ENCODE measurements at regions not wholly inside any gene's neighbourhood (a gene's known extent, or its start where the extent isn't known, plus 50 kb on each side); places are given as distances from the start of the nearest gene placed in this dataset.
A peak's percentile ranks its signal among the peaks of the same experiment; 100 is the strongest.

DNA sequence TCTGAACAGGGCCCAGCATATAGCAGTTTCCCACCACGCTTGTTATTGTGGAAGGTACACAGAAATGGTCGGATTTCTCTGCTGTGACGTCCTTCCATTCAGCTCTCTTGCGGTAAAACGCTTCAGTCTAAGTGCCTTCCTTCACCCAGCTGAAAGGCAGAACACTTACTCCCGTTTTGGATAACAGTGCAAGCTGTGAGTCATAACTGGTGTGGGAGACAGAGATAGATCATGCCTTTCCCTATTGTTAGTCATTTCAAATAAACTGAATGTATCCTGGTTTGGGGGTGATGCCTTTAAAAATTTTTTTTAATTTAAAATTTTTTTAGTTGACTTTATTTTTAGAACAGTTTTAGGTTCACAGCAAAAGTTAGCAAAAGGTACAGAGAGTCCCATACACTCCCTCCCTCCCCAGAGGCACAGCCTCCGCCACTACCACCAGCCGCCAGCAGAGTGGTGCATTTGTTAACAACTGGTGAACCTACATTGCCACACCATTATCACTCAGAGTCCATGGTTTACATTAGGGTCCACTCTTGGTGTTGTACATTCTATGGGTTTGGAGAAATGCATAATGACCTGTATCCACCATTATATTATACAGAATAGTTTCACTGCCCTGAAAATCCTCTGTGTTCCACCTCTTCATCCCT lies 94.9 kb upstream of the NSMCE3 start:
- DNase-seq (ENCODE audit: low read depth), result peak; percentile 46

DNA sequence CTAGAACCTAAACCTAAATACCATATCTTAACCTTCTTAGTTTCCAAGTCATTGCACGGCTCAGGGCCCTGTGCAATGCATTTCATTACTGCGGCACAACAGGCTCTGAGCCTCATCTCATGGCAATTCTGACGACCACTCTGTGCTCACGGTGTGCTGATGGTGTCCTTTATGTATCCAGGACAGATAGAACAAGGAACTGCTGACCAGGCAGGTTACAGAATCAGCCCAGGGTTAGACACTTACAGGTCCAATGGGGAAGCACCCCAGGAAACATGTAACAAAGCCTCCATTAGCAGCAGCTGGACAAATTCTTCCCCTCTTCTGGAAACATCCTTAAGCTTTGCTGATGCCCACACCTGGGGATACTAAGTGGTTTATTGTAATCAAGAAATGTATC lies 91.9 kb upstream of the NSMCE3 start:
- DNase-seq (ENCODE audit: low read depth), result no peak

DNA sequence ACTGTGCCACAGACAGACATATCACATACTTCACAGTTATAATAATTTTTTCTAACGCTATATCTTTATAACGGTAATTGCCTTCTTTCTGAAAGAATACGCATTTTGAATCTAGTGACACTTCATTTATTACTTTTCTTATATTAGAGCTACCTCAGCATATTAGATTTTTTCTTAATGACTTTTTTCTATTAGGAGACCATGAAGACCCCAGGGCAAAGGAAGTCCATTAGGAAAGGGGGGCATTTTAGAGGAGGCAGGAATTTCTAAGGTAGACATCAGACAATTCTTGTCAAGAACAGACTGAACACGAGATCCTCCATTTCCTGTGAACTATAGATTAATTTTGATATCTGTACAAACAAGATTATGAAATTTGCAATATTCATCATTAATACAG lies 90.5 kb upstream of the NSMCE3 start:
- no peak for DNase-seq (ENCODE audit: low read depth)

DNA sequence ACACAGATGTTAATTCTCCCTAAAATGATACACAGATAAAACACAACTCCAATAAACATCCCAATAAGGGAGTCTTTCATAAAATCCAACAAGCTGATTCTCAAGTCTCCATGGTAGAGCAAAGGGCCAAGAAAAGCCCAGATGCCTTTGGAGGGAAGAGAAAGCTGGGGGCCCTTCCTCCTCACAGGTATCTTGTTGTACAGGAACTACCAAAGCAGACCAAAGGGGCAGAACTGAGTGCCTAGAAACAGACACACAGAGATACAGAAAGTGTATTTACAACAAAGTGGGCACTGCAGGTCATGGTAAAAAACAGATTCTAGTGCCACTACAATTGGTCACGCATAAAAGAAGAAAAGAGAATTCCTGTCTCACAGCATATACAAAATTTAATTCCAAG lies 87.2 kb upstream of the NSMCE3 start:
- no peak for DNase-seq (ENCODE audit: low read depth)

DNA sequence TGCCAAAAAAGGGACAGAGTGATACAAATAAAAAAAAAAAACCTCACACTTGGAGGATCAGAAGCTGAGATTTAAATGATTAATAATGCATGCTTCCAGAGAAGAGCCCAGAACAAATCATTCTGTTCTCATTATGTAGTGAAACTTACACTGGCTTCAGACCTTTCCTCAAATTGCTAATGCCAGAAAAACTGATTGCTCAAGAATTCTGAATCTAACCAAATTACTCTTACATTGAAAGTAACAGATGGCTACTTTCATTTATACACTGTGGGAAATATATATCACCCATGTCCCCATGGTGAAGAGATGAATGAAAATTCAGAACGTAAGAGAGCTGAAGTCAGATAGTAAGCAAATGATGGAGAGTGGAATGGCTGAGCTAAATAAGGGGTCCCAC lies 85.9 kb upstream of the NSMCE3 start:
- DNase-seq (ENCODE audit: low read depth), result no peak

DNA sequence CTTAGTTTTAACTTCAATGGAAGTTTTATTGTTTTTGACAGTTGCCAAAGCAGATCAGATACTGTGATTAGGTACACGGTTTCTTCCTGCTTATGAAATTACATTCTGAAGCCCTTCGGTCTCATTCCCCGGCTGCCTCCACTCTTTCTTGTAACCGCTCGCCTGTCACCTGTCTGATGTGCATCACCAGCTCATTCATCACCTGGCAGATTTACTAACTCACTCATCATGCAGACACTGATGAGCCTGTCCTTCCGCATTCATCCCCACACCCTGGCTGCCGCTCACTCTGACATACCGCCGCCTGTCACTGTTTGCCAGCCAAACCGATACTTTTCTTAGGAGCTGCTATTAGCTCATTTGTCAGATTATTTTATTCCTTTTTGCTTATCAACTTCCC lies 82.8 kb upstream of the NSMCE3 start:
- DNase-seq (ENCODE audit: low read depth), result no peak

DNA sequence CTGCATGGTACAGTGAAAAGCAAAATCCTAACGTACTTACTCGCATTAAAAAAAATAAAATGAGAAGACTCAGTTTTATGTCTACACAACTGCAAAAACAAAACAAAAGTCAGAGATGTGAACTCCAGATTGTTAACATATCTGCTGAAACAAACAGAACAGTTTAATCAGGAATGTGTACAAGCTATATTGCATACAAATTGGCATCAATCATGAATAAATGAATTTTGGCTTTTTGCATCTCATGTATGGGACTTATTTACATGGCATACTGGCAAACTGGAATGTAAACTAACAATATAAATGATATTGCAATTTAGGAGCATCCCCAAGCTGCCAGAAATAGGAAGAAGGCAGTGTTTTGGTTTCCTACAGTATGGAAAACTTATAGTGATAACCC lies 79.6 kb upstream of the NSMCE3 start:
- DNase-seq (ENCODE audit: low read depth), result no peak

DNA sequence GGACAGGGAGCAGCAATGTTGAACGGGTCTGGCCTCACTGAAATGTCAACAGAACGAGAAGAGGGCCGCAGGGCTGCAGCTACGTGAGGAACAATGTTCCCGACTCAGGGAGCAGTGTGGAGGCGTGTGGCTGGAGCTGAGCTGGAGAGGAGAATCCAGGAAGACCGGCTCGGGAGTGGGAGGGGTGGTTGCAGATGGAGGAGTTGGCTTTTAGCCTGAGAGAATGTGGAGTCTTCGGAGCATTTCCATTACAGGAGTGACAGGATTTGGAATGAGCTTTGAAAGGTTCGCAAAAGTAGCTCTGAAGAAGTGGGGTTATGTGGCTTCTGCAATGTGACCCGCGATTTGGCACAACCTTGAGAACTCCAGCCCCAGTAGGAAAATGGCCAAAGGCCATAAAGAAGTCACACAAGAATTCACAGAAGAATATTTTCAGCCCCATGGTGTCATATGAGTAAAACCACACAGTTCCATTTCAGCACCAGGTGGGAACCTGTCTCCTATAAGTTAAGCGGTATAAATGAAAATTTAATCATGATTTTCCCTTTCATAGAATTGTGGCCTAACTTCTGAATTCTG lies 78.8 kb upstream of the NSMCE3 start:
- no peak for DNase-seq (ENCODE audit: low read depth)

DNA sequence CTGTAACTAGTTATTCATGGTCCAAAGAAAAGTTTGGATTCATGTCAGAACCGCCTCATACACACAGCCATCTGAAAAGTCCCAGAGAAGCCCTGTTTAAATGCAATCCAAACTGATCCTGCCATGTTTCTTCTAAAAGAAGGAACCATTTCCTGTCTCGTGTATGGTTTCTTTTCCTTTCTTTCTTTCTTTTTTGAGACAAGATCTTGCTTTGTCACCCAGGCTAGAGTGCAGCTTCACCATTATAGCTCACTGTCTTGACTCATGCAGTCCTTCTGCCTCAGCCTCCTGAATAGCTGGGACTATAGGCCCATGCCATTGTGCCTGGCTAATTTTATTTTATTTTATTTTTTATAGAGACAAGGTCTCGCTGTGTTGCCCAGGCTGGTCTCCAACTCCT lies 77.4 kb upstream of the NSMCE3 start:
- DNase-seq (ENCODE audit: low read depth), result no peak

DNA sequence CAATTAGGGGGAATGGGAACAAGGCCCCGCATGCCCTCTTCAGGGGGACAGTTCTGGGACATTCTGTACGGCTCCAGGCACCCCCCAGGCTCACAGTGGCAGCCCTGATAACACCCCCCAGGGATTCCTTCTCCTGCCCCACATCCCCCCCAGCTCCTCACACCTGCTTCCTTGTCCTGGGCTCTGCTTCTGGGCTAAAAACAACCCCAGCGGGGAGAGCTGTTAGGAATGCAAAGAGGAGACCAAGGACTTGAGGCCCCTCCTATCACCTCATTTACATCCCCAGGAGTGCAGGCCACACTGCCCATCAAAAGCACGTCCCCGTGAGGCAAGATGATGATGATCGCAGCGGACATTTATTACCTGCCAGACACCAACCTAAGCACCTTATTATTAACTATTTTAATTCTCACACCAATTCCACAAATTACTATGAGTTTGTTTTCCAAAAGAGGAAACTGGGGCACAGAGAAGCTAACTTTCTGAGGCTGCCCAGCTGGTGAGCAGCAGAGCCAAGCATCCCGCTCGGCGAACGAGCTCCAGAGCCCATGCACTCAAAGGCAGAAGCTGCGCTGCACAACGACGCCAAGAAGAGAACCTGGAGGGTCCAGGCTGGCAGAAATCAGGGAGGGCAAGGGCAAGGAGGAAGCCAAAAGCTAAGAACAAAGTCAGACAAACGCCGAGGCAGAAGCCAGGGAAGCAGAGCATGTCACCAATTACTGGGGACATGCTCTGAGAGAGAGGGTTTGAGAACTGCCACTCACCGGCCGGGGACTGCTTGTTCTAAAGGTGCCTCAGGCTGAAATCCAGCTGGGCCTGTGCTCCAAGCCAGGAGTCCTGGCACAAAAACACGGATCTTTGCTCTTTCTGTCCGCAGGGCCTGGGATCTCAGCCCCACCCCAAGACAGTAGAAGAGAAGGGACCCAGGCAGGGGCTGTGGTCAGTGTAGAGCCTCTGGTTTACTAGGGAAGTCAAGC lies 76.2 kb upstream of the NSMCE3 start:
- DNase-seq (ENCODE audit: low read depth), result no peak

DNA sequence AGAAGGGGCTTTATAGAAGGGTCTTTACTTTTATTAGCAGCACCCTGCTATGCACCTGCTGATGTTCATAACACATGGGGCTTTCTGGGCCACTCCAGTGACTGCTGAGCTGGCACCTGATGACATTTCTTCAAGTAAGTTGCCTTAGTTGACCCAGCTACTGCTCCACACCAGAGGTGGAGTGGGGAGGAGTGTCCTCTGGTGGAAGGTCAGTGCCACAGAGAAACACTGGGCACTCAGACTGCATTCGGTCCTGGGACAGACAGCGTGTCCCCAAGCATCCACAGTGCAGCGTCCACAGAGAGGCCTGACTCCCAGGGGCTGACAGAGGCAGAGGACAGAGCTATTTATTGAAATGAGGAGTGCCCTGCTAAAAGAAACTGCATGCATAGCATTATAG lies 74.9 kb upstream of the NSMCE3 start:
- no peak for DNase-seq (ENCODE audit: low read depth)

DNA sequence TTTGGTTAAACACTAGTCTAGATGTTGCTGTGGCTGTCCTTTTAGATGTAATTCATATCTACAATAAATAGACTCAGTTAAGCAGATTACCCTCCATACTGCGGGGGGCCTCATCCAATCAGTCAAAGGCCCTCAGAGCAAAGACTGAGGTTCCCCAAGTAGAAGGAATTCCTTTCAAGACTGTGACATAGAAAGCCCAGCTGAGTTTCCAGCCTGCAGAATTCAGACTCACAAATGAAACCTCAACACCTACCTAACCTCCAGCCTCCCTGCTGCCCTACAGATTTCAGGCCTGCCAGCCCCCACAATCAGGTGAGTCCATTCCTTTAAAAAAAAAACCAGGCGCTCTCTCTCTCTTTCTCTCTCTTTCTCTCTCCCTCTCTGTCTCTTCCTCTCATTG lies 73.6 kb upstream of the NSMCE3 start:
- no peak for DNase-seq (ENCODE audit: low read depth)

DNA sequence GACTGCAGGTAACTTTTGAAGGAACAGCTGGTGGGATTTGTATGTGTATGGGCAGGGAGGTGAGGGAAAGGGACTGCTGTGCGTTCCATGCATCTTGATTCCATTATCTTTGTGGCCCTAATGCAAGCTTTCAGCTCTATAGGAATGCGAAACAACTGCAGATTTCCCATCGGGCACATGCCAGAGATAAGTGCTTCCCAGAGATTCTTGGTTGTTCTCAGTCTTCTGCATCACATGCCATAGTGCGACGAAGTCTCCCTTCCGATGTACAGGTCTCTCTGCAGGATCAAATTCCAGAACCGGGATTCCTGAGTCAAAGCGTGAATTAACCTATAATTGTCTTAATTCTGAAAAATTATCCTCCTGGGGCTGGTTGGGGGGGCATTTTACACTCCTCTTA lies 72.6 kb upstream of the NSMCE3 start:
- no peak for DNase-seq (ENCODE audit: low read depth)

DNA sequence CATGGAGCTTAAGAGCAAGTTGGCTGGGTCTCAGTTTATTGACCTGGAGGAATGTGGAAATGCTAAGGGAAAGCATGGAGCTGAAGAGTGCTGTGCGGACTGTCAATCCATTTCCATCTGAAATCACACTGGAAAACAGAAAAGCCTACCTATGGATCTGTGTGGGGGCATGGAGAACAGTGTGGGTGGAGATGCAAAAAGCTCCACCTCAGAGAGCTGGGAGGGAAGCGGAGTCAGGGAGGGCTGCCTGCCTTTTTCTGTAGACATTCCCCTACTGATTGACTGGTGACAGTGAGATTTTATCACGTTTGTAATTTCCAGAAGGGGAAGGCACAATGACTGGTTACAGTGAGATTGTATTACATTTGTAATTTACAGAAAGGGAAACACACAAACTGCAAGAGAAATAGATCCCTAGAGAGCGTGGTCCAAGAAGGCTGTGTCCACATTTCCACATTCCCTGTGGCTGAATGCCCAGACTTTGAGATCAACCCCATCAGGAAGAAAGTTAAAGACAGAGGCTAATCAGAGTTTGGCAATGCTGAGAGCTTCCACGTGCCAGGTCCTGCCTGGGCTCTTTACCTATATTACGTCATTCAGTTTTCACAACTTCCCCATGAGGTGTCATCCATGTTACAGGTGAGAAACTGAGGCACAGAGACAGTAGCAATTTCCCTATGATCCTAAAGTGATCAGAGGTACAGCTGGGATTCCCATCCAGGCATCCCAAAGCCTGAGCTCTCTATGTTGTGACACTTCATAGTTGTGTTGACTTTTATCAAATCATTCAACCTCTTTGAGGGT lies 67.7 kb upstream of the NSMCE3 start:
- peak; percentile 49 for DNase-seq (ENCODE audit: low read depth)

DNA sequence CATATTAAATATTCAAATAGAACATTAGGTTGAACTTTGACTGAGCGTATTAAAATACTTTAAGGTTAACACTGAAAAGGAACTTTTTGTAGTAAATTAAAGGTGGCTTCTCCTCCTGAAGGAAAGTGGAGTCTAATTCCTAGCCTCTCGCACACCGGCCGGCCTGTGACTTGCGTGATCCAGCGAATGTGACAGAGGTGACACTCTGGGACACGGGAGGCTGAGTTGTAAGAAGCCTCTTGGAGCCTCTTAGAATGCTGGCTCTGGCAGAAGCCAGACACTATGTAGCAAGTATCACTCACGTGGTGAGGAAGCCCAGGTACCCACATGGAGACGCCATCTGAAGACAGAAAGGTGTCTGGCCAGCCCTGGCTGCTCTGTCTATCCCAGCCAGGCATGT lies 64.9 kb upstream of the NSMCE3 start:
- no peak for DNase-seq (ENCODE audit: low read depth)

DNA sequence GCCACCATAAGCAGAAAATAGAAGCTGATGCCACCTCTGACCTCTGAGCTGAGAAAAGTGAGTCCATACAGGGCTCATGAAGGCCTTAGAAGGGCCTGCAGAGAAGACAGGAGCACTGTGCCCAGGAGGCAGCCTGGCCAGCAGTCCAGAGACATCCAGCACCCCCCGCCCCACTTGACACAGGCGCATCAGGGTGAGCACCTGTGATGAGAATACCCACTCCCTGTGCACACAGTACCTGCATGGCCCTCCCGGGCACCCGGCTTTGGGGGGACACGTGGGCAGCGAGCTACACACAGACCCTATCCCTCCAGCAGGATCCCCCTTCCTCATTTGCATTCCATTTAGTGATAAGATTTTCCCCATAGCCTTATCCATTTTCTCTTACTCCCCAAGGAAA lies 63.6 kb upstream of the NSMCE3 start:
- no peak for DNase-seq (ENCODE audit: low read depth)

DNA sequence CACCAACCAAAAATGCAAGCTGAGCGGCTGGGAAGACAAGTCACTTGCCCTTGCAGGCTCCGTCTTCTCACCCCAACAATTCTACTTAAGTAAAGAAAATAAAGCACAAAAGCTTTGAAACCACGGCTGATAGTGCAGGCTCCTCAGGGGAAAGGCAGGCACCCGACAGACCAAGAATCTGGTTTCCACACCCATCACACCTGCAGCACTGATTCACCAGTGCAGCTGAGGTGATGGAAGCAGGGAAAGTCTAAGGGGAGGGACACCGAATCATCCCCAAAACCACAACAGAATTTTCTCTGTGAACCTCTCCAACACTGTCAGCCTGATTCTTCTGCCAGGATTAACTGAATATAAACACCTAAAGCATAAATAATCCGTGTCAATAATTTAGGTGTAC lies 62.0 kb upstream of the NSMCE3 start:
- no peak for DNase-seq (ENCODE audit: low read depth)

DNA sequence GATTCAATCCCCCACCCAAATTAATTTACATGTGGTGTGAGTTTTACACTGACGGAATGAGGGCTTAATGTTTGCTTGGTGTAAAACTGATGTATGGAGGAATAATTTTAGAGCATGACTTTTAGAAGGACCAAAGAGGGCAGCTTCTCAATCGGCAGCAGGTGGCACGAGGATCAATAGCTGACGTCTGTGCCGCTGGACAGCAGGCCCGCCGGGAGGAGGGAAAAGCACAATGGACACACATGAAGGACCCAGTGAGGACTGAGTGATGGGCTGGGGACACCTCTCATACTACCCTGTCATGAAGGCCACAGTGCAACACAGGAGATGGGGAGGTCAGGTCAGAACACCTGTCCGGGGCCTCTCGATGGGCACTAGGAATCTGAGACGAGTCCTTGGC lies 61.4 kb upstream of the NSMCE3 start:
- no peak for DNase-seq (ENCODE audit: low read depth)

DNA sequence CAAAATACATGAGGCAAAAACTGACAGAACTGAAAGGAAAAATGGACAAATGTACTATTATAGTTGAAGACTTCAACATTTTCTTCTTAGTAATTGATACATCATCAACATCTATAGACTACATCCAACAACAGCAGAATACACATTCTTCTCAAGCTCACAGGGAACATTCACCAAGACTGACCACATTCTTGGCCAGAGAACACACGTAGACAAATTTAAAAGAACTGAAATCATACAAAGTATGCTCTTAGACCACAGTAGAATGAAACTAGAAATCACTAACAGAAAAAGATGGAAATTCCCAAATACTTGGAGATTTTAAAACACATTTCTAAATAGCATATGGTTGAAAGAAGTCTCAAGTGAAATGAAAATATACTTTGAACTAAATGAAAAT lies 55.1 kb upstream of the NSMCE3 start:
- DNase-seq (ENCODE audit: low read depth), result no peak

DNA sequence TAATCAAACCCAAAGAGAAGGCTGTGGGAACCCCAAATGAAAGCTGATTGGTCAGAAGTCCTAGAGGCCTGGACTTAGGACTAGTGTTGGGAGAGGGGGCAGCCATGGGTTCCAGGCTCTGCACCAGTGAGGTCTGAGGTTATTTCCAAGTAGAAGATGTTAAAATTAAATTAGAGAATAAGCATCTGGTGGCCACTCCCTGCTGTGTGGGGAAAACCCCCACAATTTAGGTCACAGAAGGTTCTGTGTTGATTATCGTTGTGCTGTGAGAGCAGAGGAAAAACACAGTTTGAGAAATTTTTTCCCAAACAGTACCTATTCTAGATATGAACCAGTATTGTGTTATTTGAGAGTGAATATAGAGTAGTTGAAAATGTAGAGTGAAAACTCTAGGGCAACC lies 53.9 kb upstream of the NSMCE3 start:
- no peak for DNase-seq (ENCODE audit: low read depth)

DNA sequence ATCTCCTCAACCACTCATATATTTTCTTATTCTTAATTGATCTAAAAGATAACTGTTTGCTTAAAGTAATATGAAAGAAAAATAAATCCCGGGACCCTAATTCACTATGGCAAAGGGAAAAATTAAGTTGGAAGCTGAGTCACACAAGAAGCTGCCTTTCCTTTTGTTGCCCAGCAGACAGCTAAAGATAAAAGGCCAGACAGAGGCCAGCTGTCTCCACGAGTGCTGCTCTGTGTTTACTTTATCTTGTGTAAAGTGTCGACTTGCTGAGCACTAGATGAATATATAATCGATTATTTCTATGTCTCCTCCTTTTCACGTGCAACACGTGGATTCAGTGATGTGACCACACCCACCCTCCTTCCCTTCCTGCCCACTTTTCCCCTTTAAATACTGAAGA lies 52.8 kb upstream of the NSMCE3 start:
- no peak for DNase-seq (ENCODE audit: low read depth)

DNA sequence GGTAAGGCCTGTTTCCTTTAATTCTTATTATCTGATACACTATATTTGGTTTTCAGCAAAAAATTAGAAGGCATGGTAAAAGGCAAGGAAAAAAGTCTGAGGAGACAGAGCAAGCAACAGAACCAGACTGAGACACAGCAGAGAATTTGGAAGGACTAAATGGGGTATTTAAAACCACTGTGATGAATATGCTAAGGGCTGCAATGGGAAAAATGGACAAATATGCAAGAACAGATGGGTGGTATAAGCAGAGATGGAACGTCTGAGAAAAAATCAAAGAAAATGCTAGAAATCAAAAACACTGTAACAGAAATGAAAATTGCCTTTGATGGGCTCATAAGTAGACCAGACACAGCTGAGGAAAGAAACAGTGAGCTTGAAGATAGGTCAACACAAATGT lies 50.8 kb upstream of the NSMCE3 start:
- DNase-seq (ENCODE audit: low read depth), result no peak

DNA sequence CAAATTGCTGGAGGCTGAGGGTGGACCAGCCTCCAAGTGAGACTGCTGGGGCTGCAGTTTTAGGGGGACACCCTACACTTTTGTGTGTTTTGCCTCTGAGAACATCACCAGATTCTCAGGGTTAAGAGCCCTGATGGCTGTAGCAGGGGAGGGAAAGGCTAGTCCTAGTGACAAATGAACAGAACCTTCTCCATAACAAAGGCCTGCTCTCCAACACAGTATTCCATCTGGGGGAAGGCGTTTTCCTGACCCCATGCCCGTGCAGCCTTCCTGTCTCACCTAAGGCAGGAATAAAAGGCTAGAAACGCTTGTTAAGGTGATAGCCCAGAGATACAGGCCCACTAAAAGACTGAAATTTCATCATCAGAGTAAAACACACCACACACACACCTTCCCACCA lies 50.2 kb upstream of the NSMCE3 start:
- DNase-seq (ENCODE audit: low read depth), result no peak

Measured in GM04503 (cell line).